ENCODE measurements at regions not wholly inside any gene's neighbourhood (a gene's known extent, or its start where the extent isn't known, plus 50 kb on each side); places are given as distances from the start of the nearest gene placed in this dataset.

GRCh38 chr18:71431171-71431570 is 1113.0 kb downstream of the CBLN2 start:
- TF ChIP-seq CTCF (IDR thresholded peaks at IDR 0.05), result no peak
- no peak for TF ChIP-seq EP300 (IDR thresholded peaks at IDR 0.05)
- TF ChIP-seq POLR2AphosphoS5 (IDR thresholded peaks at IDR 0.05), result no peak
- no peak for TF ChIP-seq POLR2A (IDR thresholded peaks at IDR 0.05)

All from suprapubic skin (tissue), 4 donors.